ENCODE measurements at regions not wholly inside any gene's neighbourhood (a gene's known extent, or its start where the extent isn't known, plus 50 kb on each side); places are given as distances from the start of the nearest gene placed in this dataset.

- DNase-seq (ENCODE audit: low read depth, low spot score) (no peak), ATAC-seq (no peak)
- TF ChIP-seq TCF7L2 (IDR thresholded peaks at IDR 0.05; ENCODE audit: low read depth, low read length) (no peak), POLR2AphosphoS5 (IDR thresholded peaks at IDR 0.05; ENCODE audit: low read depth, low read length) (no peak), SIN3A (IDR thresholded peaks at IDR 0.05; ENCODE audit: borderline replicate concordance, insufficient read depth, low read depth, low read length) (no peak), CTCF (IDR thresholded peaks at IDR 0.05) (no peak)
- H3K27me3 ChIP-seq (ENCODE audit: control insufficient read depth, insufficient read depth, low read length): no peaks in the 10 kb centered on the region
- ChIA-PET CTCF (no interaction called here), POLR2A (no interaction called here)
- intact Hi-C loops (cut with micrococcal nuclease; ENCODE audit: unreplicated experiment) (no loop called here), in situ Hi-C loops (cut with HindIII; ENCODE audit: low pct_unique_long_range_greater_than_20kb, low sequenced_read_pairs) (no loop called here)
- no peaks in the 10 kb centered on the region for H3K4me1 ChIP-seq (ENCODE audit: control insufficient read depth, insufficient read depth, low read length)
- H3K36me3 ChIP-seq (ENCODE audit: control insufficient read depth, insufficient read depth, low read length): no peaks in the 10 kb centered on the region
- no peaks in the 10 kb centered on the region for H3K9me3 ChIP-seq (ENCODE audit: control insufficient read depth, insufficient read depth, low read depth, low read length)
- no TSS peak for BruUV-seq (replicated peaks)
- H3K4me3 ChIP-seq (ENCODE audit: low read depth in 2 of 2, low read length in 2 of 2): no peak overlapping the region
- H3K27ac ChIP-seq (ENCODE audit: low read length): no peak overlapping the region
These were observed 112.1 kb upstream of the CDC42EP3 start for GRCh38 chr2:37783545-37783944.

DNA sequence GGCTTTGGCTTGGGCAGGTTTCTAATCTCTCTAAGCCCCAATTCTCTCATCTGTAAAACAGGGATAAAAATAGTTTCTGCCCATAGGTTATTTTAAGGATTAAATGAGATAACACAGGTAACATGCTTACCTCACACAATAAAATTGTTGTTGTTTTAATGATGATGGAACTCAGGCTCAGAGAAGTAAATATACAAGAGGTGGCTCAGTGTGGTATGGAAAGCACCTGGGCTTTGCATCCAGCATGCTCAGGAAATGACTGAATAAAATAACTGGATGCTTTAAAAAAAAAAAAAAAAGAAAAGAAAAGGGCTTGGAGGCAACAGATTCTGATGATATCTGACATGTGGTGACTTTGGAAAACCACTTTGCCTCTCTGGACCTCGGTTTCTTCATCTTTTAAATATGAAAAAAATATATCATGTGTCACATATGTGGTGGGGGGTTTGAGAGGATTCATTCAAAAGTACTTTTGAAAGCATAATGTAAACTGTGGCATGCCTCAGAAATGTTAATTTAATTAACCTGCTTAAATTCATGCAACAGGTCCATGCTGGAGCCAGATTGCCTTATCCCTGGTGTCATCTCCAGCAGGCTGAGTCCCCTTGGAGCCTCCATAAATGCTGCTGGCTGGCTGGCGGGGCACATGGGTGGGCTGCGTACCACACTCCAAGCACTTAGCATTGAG lies 112.8 kb upstream of the CDC42EP3 start:
- intact Hi-C loops (cut with micrococcal nuclease; ENCODE audit: unreplicated experiment) (no loop called here), in situ Hi-C loops (cut with HindIII; ENCODE audit: low pct_unique_long_range_greater_than_20kb, low sequenced_read_pairs) (no loop called here)
- CTCF ChIA-PET: no interaction called here
- POLR2A ChIA-PET: no interaction called here
- H3K4me3 ChIP-seq (ENCODE audit: low read depth in 2 of 2, low read length in 2 of 2): no peak overlapping the region
- H3K27ac ChIP-seq (ENCODE audit: low read length): no peak overlapping the region
- H3K4me1 ChIP-seq (ENCODE audit: control insufficient read depth, insufficient read depth, low read length): no peaks in the 10 kb centered on the region
- TF ChIP-seq SIN3A (IDR thresholded peaks at IDR 0.05; ENCODE audit: borderline replicate concordance, insufficient read depth, low read depth, low read length) (no peak), POLR2AphosphoS5 (IDR thresholded peaks at IDR 0.05; ENCODE audit: low read depth, low read length) (no peak), TCF7L2 (IDR thresholded peaks at IDR 0.05; ENCODE audit: low read depth, low read length) (no peak), CTCF (IDR thresholded peaks at IDR 0.05) (no peak)
- TF ChIP-seq, protein P1, sequence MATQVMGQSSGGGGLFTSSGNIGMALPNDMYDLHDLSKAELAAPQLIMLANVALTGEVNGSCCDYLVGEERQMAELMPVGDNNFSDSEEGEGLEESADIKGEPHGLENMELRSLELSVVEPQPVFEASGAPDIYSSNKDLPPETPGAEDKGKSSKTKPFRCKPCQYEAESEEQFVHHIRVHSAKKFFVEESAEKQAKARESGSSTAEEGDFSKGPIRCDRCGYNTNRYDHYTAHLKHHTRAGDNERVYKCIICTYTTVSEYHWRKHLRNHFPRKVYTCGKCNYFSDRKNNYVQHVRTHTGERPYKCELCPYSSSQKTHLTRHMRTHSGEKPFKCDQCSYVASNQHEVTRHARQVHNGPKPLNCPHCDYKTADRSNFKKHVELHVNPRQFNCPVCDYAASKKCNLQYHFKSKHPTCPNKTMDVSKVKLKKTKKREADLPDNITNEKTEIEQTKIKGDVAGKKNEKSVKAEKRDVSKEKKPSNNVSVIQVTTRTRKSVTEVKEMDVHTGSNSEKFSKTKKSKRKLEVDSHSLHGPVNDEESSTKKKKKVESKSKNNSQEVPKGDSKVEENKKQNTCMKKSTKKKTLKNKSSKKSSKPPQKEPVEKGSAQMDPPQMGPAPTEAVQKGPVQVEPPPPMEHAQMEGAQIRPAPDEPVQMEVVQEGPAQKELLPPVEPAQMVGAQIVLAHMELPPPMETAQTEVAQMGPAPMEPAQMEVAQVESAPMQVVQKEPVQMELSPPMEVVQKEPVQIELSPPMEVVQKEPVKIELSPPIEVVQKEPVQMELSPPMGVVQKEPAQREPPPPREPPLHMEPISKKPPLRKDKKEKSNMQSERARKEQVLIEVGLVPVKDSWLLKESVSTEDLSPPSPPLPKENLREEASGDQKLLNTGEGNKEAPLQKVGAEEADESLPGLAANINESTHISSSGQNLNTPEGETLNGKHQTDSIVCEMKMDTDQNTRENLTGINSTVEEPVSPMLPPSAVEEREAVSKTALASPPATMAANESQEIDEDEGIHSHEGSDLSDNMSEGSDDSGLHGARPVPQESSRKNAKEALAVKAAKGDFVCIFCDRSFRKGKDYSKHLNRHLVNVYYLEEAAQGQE (IDR thresholded peaks at IDR 0.05; ENCODE audit: insufficient read depth in 1 of 2, low read depth in 2 of 2, low read length in 1 of 2): no peak
- no peaks in the 10 kb centered on the region for H3K27me3 ChIP-seq (ENCODE audit: control insufficient read depth, insufficient read depth, low read length)
- no peaks in the 10 kb centered on the region for H3K9me3 ChIP-seq (ENCODE audit: control insufficient read depth, insufficient read depth, low read depth, low read length)
- no peak for DNase-seq (ENCODE audit: low read depth, low spot score)
- no TSS peak for BruUV-seq (replicated peaks)
- no peaks in the 10 kb centered on the region for H3K36me3 ChIP-seq (ENCODE audit: control insufficient read depth, insufficient read depth, low read length)
- ATAC-seq: no peak
